ENCODE measurements at regions not wholly inside any gene's neighbourhood (a gene's known extent, or its start where the extent isn't known, plus 50 kb on each side); places are given as distances from the start of the nearest gene placed in this dataset.

- DNase-seq = no peak
These were observed 147.2 kb downstream of the ETS2 start for GRCh38 chr21:38952890-38953289.

- no peak for DNase-seq
These were observed 145.5 kb downstream of the ETS2 start for GRCh38 chr21:38951095-38951730.

- DNase-seq = peak; percentile 85
These were observed 144.8 kb downstream of the ETS2 start for GRCh38 chr21:38950435-38951094.

- DNase-seq = no peak
These were observed 143.3 kb downstream of the ETS2 start for GRCh38 chr21:38949070-38949380.

GRCh38 chr21:38948377-38949069 lies 142.8 kb downstream of the ETS2 start:
- no peak for DNase-seq

GRCh38 chr21:38945545-38946245 lies 140.0 kb downstream of the ETS2 start:
- DNase-seq = no peak

- DNase-seq = no peak
These were observed 139.2 kb downstream of the ETS2 start for GRCh38 chr21:38944903-38945302.

- no peak for DNase-seq
These were observed 138.7 kb downstream of the ETS2 start for GRCh38 chr21:38944402-38944801.

- DNase-seq = peak; percentile 98
These were observed 137.1 kb downstream of the ETS2 start for GRCh38 chr21:38942748-38943211.

- no peak for DNase-seq
These were observed 133.0 kb downstream of the ETS2 start for GRCh38 chr21:38938769-38939168.

- peak; percentile 90 for DNase-seq
These were observed 132.6 kb downstream of the ETS2 start for GRCh38 chr21:38938343-38938742.

GRCh38 chr21:38937844-38938243 lies 132.1 kb downstream of the ETS2 start:
- DNase-seq = no peak

GRCh38 chr21:38937286-38937790 lies 131.6 kb downstream of the ETS2 start:
- DNase-seq = no peak

- no peak for DNase-seq
These were observed 130.5 kb downstream of the ETS2 start for GRCh38 chr21:38936240-38936639.

- DNase-seq = no peak
These were observed 128.0 kb downstream of the ETS2 start for GRCh38 chr21:38933731-38934130.

- no peak for DNase-seq
These were observed 125.6 kb downstream of the ETS2 start for GRCh38 chr21:38931291-38931690.

GRCh38 chr21:38930853-38931252 lies 125.1 kb downstream of the ETS2 start:
- no peak for DNase-seq

GRCh38 chr21:38930066-38930465 lies 124.3 kb downstream of the ETS2 start:
- no peak for DNase-seq

- DNase-seq = no peak
These were observed 123.9 kb downstream of the ETS2 start for GRCh38 chr21:38929652-38930051.

GRCh38 chr21:38929142-38929541 lies 123.4 kb downstream of the ETS2 start:
- no peak for DNase-seq

GRCh38 chr21:38927776-38928175 lies 122.0 kb downstream of the ETS2 start:
- DNase-seq = no peak

GRCh38 chr21:38925923-38926322 lies 120.2 kb downstream of the ETS2 start:
- no peak for DNase-seq

GRCh38 chr21:38925478-38925877 lies 119.7 kb downstream of the ETS2 start:
- DNase-seq = no peak

Measured in NCI-H510A treated with DMSO at 0.1 percent for 48 hours (cell line).